OCI-LY1 (cell line): ENCODE measurements at regions not wholly inside any gene's neighbourhood (a gene's known extent, or its start where the extent isn't known, plus 50 kb on each side); places are given as distances from the start of the nearest gene placed in this dataset.

Experiments used
- H2AFZ ChIP-seq: fragments of 200-600 bp; sonication (generic), shearing (Covaris generic); 2 replicates; pipeline ENCODE4 v1.6.0; 2014; ENCODE audit warnings: antibody characterized with exemption, mild to moderate bottlenecking, low read length
- H3F3A ChIP-seq: fragments of 200-600 bp; sonication (generic), shearing (Covaris generic); 2 replicates; pipeline ENCODE4 v1.6.0; 2014; ENCODE audit warnings: mild to moderate bottlenecking, antibody characterized with exemption, low read length, moderate library complexity; ENCODE audit not compliant: insufficient read depth
- H3K27ac ChIP-seq: fragments of 200-600 bp; sonication (generic); 2 replicates; pipeline ENCODE4 v1.5.1; 2014; ENCODE audit warnings: low read length, mixed run types, mild to moderate bottlenecking, low read depth; ENCODE audit not compliant: poor library complexity, severe bottlenecking
- H3K27me3 ChIP-seq: fragments of 200-600 bp; sonication (generic); 2 replicates; pipeline ENCODE4 v1.6.0; 2014; ENCODE audit warnings: antibody characterized with exemption, mild to moderate bottlenecking, low read length, moderate library complexity; ENCODE audit not compliant: insufficient read depth
- H3K36me3 ChIP-seq: fragments of 200-600 bp; sonication (generic); 2 replicates; pipeline ENCODE4 v1.6.1; 2014; ENCODE audit warnings: mild to moderate bottlenecking, antibody characterized with exemption, low read length, moderate library complexity, mixed read lengths; ENCODE audit not compliant: insufficient read depth
- H3K4me1 ChIP-seq: fragments of 200-600 bp; sonication (generic); 2 replicates; pipeline ENCODE4 v1.5.1; 2014; ENCODE audit warnings: mild to moderate bottlenecking, low read length, moderate library complexity; ENCODE audit not compliant: insufficient read depth, severe bottlenecking
- H3K4me2 ChIP-seq: fragments of 200-600 bp; sonication (generic), shearing (Covaris generic); 2 replicates; pipeline ENCODE4 v1.6.1; 2014; ENCODE audit warnings: low read length
- H3K4me3 ChIP-seq: fragments of 200-600 bp; sonication (generic); 2 replicates; pipeline ENCODE4 v1.5.1; 2014; ENCODE audit warnings: low read length, low read depth, mild to moderate bottlenecking, mixed read lengths; ENCODE audit not compliant: poor library complexity, severe bottlenecking
- H3K79me2 ChIP-seq: fragments of 200-600 bp; shearing (Covaris generic); 2 replicates; pipeline ENCODE4 v1.6.1; 2016; ENCODE audit warnings: mixed run types, low read length, mixed read lengths; ENCODE audit not compliant: insufficient read depth
- H3K9ac ChIP-seq: fragments of 200-600 bp; sonication (generic), shearing (Covaris generic); 2 replicates; pipeline ENCODE4 v1.6.1; 2014; ENCODE audit warnings: mild to moderate bottlenecking, low read length, mixed read lengths
- H3K9me2 ChIP-seq: fragments of 200-600 bp; sonication (generic), shearing (Covaris generic); 2 replicates; pipeline ENCODE4 v1.6.1; 2014; ENCODE audit warnings: low read depth, mild to moderate bottlenecking, low read length, mixed read lengths
- H3K9me3 ChIP-seq: fragments of 200-600 bp; shearing (Covaris generic); 2 replicates; pipeline ENCODE4 v1.6.1; 2014; ENCODE audit warnings: low read length, mixed read lengths
- H4K20me1 ChIP-seq: fragments of 200-600 bp; sonication (generic), shearing (Covaris generic); 2 replicates; pipeline ENCODE4 v1.6.0; 2016; ENCODE audit warnings: mild to moderate bottlenecking, low read length; ENCODE audit not compliant: insufficient read depth
- CTCF ChIP-seq: fragments of 200-600 bp; sonication (generic), shearing (Covaris generic); IDR thresholded peaks from 2 replicates; pipeline ENCODE4 v1.5.1; 2017; ENCODE audit warnings: mild to moderate bottlenecking, antibody characterized with exemption, low read length, moderate library complexity, mixed read lengths
- EZH2 ChIP-seq: fragments of 200-600 bp; sonication (generic), shearing (Covaris generic); IDR thresholded peaks from 2 replicates; pipeline ENCODE4 v1.8.0; 2017; ENCODE audit warnings: borderline replicate concordance, mixed run types, mild to moderate bottlenecking, antibody characterized with exemption, low read length, moderate library complexity, mixed read lengths

- no peak overlapping the region for H3K9ac ChIP-seq
- H2AFZ ChIP-seq = no peak overlapping the region
- no peaks in the 10 kb centered on the region for H3K79me2 ChIP-seq
- H3K9me2 ChIP-seq = no peaks in the 10 kb centered on the region
- no peaks in the 10 kb centered on the region for H3K27me3 ChIP-seq
- TF ChIP-seq EZH2 (no peak), CTCF (no peak)
- no peaks in the 10 kb centered on the region for H3K4me1 ChIP-seq
- H3K9me3 ChIP-seq = no peaks in the 10 kb centered on the region
- no peaks in the 10 kb centered on the region for H3F3A ChIP-seq
- H3K27ac ChIP-seq = no peak overlapping the region
- H3K4me3 ChIP-seq = no peak overlapping the region
- no peak overlapping the region for H3K4me2 ChIP-seq
- H3K36me3 ChIP-seq = no peaks in the 10 kb centered on the region
- no peaks in the 10 kb centered on the region for H4K20me1 ChIP-seq
These were observed 268.1 kb downstream of the HS3ST3A1 start for GRCh38 chr17:13333661-13334060.

DNA sequence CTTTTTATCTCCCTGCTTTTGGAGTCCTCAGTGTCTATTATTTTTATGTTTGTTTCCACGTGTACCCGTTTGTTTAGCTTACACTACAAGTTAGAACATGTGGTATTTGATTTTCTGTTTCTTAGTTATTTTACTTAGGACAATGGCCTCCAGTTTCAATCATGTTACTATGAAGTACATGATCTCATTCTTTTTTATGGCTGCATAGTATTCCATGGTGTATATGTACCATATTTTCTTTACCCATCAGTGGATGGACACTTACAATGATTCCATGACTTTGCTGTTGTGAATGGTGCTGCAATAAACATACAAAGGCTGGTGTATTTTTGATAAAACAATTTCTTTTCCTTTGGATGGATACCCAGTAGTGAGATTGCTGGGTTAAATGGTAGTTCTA is 269.5 kb downstream of the HS3ST3A1 start:
- Histone ChIP-seq H3K9ac (no peak overlapping the region), H3K27me3 (no peaks in the 10 kb centered on the region), H3K9me3 (no peaks in the 10 kb centered on the region), H3K36me3 (no peaks in the 10 kb centered on the region), H3K9me2 (no peaks in the 10 kb centered on the region), H3K79me2 (no peaks in the 10 kb centered on the region), H3K4me2 (no peak overlapping the region), H4K20me1 (no peaks in the 10 kb centered on the region), H3K4me3 (no peak overlapping the region), H3K4me1 (no peaks in the 10 kb centered on the region), H3K27ac (no peak overlapping the region), H2AFZ (no peak overlapping the region), H3F3A (no peaks in the 10 kb centered on the region)
- TF ChIP-seq EZH2 (no peak), CTCF (no peak)

GRCh38 chr17:13329421-13329820 is 272.3 kb downstream of the HS3ST3A1 start:
- Histone ChIP-seq H3K4me2 (no peak overlapping the region), H2AFZ (no peak overlapping the region), H3K4me1 (no peaks in the 10 kb centered on the region), H3K27ac (no peak overlapping the region), H3K9me2 (no peaks in the 10 kb centered on the region), H3K9me3 (no peaks in the 10 kb centered on the region), H3K36me3 (no peaks in the 10 kb centered on the region), H3F3A (no peaks in the 10 kb centered on the region), H3K9ac (no peak overlapping the region), H3K79me2 (no peaks in the 10 kb centered on the region), H3K4me3 (no peak overlapping the region), H4K20me1 (no peaks in the 10 kb centered on the region), H3K27me3 (no peaks in the 10 kb centered on the region)
- TF ChIP-seq CTCF (no peak), EZH2 (no peak)
